PC-3 (cell line): ENCODE measurements at regions not wholly inside any gene's neighbourhood (a gene's known extent, or its start where the extent isn't known, plus 50 kb on each side); places are given as distances from the start of the nearest gene placed in this dataset.

Source experiments
- CTCF ChIP-seq: fragments of 300-600 bp; sonication (generic); conservative IDR thresholded peaks from 2 replicates; pipeline ENCODE4 v1.5.1; 2017; ENCODE audit warnings: antibody characterized with exemption, low read depth, mild to moderate bottlenecking, low read length
- EZH2 ChIP-seq: fragments of 300-600 bp; sonication (generic); IDR thresholded peaks from one replicate; pipeline ENCODE4 v1.6.1; 2017; ENCODE audit warnings: antibody characterized with exemption, mild to moderate bottlenecking, low read length; ENCODE audit not compliant: unreplicated experiment

DNA sequence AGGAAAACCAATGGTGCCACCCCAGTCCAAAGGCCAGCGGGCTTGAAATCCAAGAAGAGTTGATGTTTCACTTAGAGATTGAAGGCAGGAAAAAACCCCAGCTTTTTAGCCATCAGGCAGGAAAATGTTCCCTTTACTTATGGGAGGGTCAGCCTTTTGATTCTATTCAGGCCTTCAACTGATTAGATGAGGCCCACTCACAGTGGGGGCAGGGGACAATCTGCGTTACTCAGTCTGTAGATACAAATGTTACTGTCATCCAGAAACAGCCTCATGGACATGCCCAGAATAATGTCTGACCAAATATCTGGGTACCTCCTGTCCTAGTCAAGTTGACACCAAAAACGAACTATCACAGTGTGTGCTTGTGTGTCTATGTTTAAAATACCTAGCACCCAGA, 121.2 kb upstream of the KCNQ5 start:
- TF ChIP-seq EZH2 (no peak), CTCF (no peak)
